ENCODE measurements at regions not wholly inside any gene's neighbourhood (a gene's known extent, or its start where the extent isn't known, plus 50 kb on each side); places are given as distances from the start of the nearest gene placed in this dataset.

GRCh38 chr5:93886098-93886806 lies 144.9 kb upstream of the POU5F2 start:
- Histone ChIP-seq H3K27ac (no peak overlapping the region), H3K4me3 (no peak overlapping the region), H3K27me3 (no peaks in the 10 kb centered on the region), H3K4me1 (no peaks in the 10 kb centered on the region), H3K36me3 (no peaks in the 10 kb centered on the region), H3K9me3 (no peaks in the 10 kb centered on the region)
- intact Hi-C loops (cut with DNase I; ENCODE audit: low total_unique reads), result no loop called here
- DNase-seq, result no peak
- TF ChIP-seq, protein P1, sequence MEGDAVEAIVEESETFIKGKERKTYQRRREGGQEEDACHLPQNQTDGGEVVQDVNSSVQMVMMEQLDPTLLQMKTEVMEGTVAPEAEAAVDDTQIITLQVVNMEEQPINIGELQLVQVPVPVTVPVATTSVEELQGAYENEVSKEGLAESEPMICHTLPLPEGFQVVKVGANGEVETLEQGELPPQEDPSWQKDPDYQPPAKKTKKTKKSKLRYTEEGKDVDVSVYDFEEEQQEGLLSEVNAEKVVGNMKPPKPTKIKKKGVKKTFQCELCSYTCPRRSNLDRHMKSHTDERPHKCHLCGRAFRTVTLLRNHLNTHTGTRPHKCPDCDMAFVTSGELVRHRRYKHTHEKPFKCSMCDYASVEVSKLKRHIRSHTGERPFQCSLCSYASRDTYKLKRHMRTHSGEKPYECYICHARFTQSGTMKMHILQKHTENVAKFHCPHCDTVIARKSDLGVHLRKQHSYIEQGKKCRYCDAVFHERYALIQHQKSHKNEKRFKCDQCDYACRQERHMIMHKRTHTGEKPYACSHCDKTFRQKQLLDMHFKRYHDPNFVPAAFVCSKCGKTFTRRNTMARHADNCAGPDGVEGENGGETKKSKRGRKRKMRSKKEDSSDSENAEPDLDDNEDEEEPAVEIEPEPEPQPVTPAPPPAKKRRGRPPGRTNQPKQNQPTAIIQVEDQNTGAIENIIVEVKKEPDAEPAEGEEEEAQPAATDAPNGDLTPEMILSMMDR (IDR thresholded peaks at IDR 0.05), result no peak

DNA sequence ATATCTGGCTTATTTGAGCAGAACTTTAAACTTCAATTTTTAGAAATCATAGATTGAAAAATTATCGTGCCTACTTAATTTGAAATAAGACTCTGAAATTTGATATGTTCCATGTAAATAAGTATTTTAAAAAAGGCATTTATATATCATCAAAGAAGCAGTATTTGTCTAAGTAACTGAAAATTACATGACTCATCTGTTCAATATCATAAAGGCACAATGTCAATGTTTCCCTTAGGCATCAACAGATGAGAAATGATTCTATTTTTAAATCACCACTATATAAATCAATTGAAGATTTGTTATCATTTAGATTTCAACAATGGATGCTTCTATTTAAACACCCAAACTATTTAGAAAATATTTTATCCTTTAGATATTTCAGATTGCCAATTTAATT lies 142.9 kb upstream of the POU5F2 start:
- Histone ChIP-seq H3K27ac (no peak overlapping the region), H3K9me3 (no peaks in the 10 kb centered on the region), H3K4me1 (no peaks in the 10 kb centered on the region), H3K4me3 (no peak overlapping the region), H3K27me3 (no peaks in the 10 kb centered on the region), H3K36me3 (peaks cover 0 to 7% (median 6%) of the 10 kb centered on the region in 3 donors)
- TF ChIP-seq, protein P1 (IDR thresholded peaks at IDR 0.05), result no peak
- DNase-seq, result no peak
- intact Hi-C loops (cut with DNase I; ENCODE audit: low total_unique reads), result no loop called here

GRCh38 chr5:93883459-93883858 lies 142.1 kb upstream of the POU5F2 start:
- intact Hi-C loops (cut with DNase I; ENCODE audit: low total_unique reads), result no loop called here
- H3K27ac ChIP-seq, result no peak overlapping the region
- no peaks in the 10 kb centered on the region for H3K9me3 ChIP-seq
- no peaks in the 10 kb centered on the region for H3K27me3 ChIP-seq
- TF ChIP-seq, protein P1 (IDR thresholded peaks at IDR 0.05), result no peak
- peaks cover 0 to 7% (median 6%) of the 10 kb centered on the region in 3 donors for H3K36me3 ChIP-seq
- no peaks in the 10 kb centered on the region for H3K4me1 ChIP-seq
- DNase-seq, result no peak
- H3K4me3 ChIP-seq, result no peak overlapping the region

DNA sequence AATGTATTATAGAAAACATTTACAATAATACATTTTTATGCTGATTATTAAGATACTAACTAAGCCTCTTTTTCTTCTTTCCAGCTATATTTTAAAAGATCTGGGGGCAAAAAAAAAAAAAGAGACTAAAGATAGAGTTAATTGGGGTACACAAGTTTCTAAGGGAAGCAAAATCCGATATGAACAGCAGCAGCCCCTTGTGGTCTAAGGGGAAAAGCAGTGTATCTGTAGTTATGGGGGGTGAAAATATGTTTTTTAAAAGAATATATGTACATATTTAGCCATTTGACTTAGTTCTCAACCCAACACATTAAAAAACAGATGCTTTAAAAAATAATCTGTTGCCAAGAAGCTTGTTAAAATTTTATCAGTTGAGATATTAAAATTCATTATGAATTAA lies 134.3 kb upstream of the POU5F2 start:
- Histone ChIP-seq H3K4me3 (no peak overlapping the region), H3K27me3 (no peaks in the 10 kb centered on the region), H3K9me3 (no peaks in the 10 kb centered on the region), H3K36me3 (peaks cover 0 to 4% (median 2%) of the 10 kb centered on the region in 3 donors), H3K4me1 (no peaks in the 10 kb centered on the region), H3K27ac (no peak overlapping the region)
- no peak for DNase-seq
- intact Hi-C loops (cut with DNase I; ENCODE audit: low total_unique reads), result no loop called here
- TF ChIP-seq, protein P1 (IDR thresholded peaks at IDR 0.05), result no peak

DNA sequence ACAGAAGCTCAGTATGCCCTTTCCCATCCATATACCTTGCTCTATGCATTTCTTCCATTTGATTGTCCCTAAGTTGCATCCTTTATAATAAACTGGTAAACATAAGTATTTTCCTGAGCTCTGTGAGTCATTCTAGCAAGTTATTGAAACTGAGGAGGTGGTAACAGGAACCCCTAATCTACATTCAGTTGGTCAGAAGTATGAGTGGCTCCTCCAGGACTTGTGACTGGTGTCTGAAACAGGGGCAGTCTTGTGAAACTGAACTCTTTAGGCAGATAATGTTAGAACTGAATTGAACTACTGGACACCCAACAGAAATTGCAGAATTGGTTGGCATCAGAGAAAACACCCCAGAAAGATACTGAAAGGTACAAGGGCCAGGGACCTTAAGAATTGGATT lies 133.1 kb upstream of the POU5F2 start:
- H3K4me1 ChIP-seq, result no peaks in the 10 kb centered on the region
- H3K27ac ChIP-seq, result no peak overlapping the region
- H3K36me3 ChIP-seq, result no peaks in the 10 kb centered on the region
- TF ChIP-seq, protein P1 (IDR thresholded peaks at IDR 0.05), result no peak
- no peak for DNase-seq
- no peaks in the 10 kb centered on the region for H3K9me3 ChIP-seq
- no peak overlapping the region for H3K4me3 ChIP-seq
- intact Hi-C loops (cut with DNase I; ENCODE audit: low total_unique reads), result no loop called here
- no peaks in the 10 kb centered on the region for H3K27me3 ChIP-seq

Measured in tibial artery (tissue), 4 donors.